GM12878 (cell line): ENCODE measurements at regions not wholly inside any gene's neighbourhood (a gene's known extent, or its start where the extent isn't known, plus 50 kb on each side); places are given as distances from the start of the nearest gene placed in this dataset.

ENCODE experiments used
- IKZF2 ChIP-seq, 2 experiments: fragments of 450-650 bp; IDR thresholded peaks; 2 replicates each; pipeline ENCODE4 v1.6.1; 2017; ENCODE audit warnings: mild to moderate bottlenecking in 2 of 2, moderate library complexity in 2 of 2
- POU2F2 ChIP-seq: IDR thresholded peaks from 3 replicates; pipeline ENCODE4 v1.6.1; 2011; ENCODE audit warnings: low read depth, mild to moderate bottlenecking, low read length, borderline replicate concordance
- SMARCA5 ChIP-seq: fragments of 450-650 bp; IDR thresholded peaks from 2 replicates; pipeline ENCODE4 v1.6.1; 2017; ENCODE audit warnings: mild to moderate bottlenecking
- SREBF2 ChIP-seq: IDR thresholded peaks from 2 replicates; pipeline ENCODE4 v1.6.1; 2012; ENCODE audit warnings: mild to moderate bottlenecking, low read length
- TARDBP ChIP-seq: IDR thresholded peaks from 2 replicates; pipeline ENCODE4 v1.6.1; 2016; ENCODE audit warnings: borderline replicate concordance
- ZNF687 ChIP-seq: fragments of 450-650 bp; IDR thresholded peaks from 2 replicates; pipeline ENCODE4 v1.6.1; 2017; ENCODE audit warnings: mild to moderate bottlenecking, moderate library complexity
- TF ChIP-seq, protein P1 (sequence below): fragments of 450-650 bp; formaldehyde crosslinking; IDR thresholded peaks from 2 replicates; pipeline ENCODE4 v1.4.0; 2020; ENCODE audit warnings: mild to moderate bottlenecking, moderate library complexity

- TF ChIP-seq ZNF687 (no peak), SREBF2 (no peak), SMARCA5 (no peak), TARDBP (no peak), IKZF2 (IDR thresholded peaks at IDR 0.05) (no peak), POU2F2 (no peak)
- TF ChIP-seq, protein P1, sequence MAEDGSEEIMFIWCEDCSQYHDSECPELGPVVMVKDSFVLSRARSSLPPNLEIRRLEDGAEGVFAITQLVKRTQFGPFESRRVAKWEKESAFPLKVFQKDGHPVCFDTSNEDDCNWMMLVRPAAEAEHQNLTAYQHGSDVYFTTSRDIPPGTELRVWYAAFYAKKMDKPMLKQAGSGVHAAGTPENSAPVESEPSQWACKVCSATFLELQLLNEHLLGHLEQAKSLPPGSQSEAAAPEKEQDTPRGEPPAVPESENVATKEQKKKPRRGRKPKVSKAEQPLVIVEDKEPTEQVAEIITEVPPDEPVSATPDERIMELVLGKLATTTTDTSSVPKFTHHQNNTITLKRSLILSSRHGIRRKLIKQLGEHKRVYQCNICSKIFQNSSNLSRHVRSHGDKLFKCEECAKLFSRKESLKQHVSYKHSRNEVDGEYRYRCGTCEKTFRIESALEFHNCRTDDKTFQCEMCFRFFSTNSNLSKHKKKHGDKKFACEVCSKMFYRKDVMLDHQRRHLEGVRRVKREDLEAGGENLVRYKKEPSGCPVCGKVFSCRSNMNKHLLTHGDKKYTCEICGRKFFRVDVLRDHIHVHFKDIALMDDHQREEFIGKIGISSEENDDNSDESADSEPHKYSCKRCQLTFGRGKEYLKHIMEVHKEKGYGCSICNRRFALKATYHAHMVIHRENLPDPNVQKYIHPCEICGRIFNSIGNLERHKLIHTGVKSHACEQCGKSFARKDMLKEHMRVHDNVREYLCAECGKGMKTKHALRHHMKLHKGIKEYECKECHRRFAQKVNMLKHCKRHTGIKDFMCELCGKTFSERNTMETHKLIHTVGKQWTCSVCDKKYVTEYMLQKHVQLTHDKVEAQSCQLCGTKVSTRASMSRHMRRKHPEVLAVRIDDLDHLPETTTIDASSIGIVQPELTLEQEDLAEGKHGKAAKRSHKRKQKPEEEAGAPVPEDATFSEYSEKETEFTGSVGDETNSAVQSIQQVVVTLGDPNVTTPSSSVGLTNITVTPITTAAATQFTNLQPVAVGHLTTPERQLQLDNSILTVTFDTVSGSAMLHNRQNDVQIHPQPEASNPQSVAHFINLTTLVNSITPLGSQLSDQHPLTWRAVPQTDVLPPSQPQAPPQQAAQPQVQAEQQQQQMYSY (CRISPR knock-in tag), result no peak
Measured at GRCh38 chr1:187229496-187229895, 400.7 kb downstream of the PLA2G4A start (continued).
